ENCODE measurements at regions not wholly inside any gene's neighbourhood (a gene's known extent, or its start where the extent isn't known, plus 50 kb on each side); places are given as distances from the start of the nearest gene placed in this dataset.

DNA sequence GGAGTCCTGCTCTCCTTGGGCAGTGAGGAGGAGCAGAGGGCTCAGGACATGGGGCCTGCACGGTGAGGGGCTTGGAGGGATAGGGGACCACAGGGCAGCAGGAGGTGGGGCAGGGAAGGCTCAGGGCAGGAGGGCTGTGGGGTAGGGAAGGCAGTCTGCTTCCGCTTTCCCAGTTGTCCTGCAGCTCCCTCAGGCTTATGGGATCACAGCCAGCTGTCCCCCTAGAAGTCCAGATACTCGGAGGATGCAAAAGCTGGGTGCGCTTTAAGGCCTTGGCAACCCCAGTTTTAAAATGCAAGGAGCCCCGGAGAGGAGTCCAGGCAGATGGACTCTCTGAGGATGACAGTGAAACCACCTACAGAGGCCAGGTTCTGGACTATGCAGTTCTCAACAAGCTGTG is 299.1 kb upstream of the FOXF1 start:
- TF ChIP-seq TAF1 (IDR thresholded peaks at IDR 0.05; ENCODE audit: low read depth) (no peak), RAD21 (IDR thresholded peaks at IDR 0.05; ENCODE audit: low read depth) (no peak), TCF12 (IDR thresholded peaks at IDR 0.05; ENCODE audit: low read depth) (no peak), YY1 (IDR thresholded peaks at IDR 0.05; ENCODE audit: low read depth) (no peak)
- TF ChIP-seq, protein P1, sequence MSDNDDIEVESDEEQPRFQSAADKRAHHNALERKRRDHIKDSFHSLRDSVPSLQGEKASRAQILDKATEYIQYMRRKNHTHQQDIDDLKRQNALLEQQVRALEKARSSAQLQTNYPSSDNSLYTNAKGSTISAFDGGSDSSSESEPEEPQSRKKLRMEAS (IDR thresholded peaks at IDR 0.05) = no peak
- TF ChIP-seq, protein P2, sequence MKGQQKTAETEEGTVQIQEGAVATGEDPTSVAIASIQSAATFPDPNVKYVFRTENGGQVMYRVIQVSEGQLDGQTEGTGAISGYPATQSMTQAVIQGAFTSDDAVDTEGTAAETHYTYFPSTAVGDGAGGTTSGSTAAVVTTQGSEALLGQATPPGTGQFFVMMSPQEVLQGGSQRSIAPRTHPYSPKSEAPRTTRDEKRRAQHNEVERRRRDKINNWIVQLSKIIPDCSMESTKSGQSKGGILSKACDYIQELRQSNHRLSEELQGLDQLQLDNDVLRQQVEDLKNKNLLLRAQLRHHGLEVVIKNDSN (IDR thresholded peaks at IDR 0.05) = no peak

DNA sequence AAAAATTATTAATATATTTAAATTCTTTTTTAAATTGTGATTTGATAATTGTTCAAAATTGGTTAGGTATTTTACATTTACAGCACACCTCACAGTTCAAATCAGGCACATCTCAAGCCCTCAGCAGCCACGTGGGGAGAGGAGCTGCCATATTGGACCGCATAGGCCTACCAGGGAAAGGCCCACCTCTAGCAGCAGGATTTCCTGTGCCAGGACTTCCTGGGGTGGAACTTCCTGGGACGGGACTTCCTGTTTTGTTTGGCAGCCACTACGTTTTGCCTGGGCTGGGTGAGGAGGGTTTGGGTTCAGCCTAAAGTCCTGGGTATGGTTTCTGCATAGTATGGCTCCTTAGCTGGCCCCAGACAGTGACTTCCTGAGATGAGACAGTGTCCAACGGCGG is 298.5 kb upstream of the FOXF1 start:
- TF ChIP-seq NFIC (IDR thresholded peaks at IDR 0.05) = no peak
- no peak for TF ChIP-seq TCF12 (IDR thresholded peaks at IDR 0.05; ENCODE audit: low read depth)
- TF ChIP-seq, protein P2 (IDR thresholded peaks at IDR 0.05) = no peak
- no peak for TF ChIP-seq FOXM1 (IDR thresholded peaks at IDR 0.05; ENCODE audit: borderline replicate concordance, low read depth)
- TF ChIP-seq, protein P1 (IDR thresholded peaks at IDR 0.05) = no peak
- TF ChIP-seq, protein P3, sequence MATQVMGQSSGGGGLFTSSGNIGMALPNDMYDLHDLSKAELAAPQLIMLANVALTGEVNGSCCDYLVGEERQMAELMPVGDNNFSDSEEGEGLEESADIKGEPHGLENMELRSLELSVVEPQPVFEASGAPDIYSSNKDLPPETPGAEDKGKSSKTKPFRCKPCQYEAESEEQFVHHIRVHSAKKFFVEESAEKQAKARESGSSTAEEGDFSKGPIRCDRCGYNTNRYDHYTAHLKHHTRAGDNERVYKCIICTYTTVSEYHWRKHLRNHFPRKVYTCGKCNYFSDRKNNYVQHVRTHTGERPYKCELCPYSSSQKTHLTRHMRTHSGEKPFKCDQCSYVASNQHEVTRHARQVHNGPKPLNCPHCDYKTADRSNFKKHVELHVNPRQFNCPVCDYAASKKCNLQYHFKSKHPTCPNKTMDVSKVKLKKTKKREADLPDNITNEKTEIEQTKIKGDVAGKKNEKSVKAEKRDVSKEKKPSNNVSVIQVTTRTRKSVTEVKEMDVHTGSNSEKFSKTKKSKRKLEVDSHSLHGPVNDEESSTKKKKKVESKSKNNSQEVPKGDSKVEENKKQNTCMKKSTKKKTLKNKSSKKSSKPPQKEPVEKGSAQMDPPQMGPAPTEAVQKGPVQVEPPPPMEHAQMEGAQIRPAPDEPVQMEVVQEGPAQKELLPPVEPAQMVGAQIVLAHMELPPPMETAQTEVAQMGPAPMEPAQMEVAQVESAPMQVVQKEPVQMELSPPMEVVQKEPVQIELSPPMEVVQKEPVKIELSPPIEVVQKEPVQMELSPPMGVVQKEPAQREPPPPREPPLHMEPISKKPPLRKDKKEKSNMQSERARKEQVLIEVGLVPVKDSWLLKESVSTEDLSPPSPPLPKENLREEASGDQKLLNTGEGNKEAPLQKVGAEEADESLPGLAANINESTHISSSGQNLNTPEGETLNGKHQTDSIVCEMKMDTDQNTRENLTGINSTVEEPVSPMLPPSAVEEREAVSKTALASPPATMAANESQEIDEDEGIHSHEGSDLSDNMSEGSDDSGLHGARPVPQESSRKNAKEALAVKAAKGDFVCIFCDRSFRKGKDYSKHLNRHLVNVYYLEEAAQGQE (IDR thresholded peaks at IDR 0.05; ENCODE audit: low read depth) = no peak
- TF ChIP-seq YY1 (IDR thresholded peaks at IDR 0.05; ENCODE audit: low read depth) = no peak
- TF ChIP-seq CEBPB (IDR thresholded peaks at IDR 0.05) = no peak
- TF ChIP-seq RAD21 (IDR thresholded peaks at IDR 0.05; ENCODE audit: low read depth) = no peak
- TF ChIP-seq ZBTB7A (IDR thresholded peaks at IDR 0.05; ENCODE audit: low read depth) = no peak
- no peak for TF ChIP-seq TAF1 (IDR thresholded peaks at IDR 0.05; ENCODE audit: low read depth)
- no peak for TF ChIP-seq TEAD4 (IDR thresholded peaks at IDR 0.05)
- TF ChIP-seq CREB1 (IDR thresholded peaks at IDR 0.05; ENCODE audit: low read depth) = no peak
- no peak for TF ChIP-seq EP300 (IDR thresholded peaks at IDR 0.05; ENCODE audit: borderline replicate concordance)
- no peak for TF ChIP-seq EGR1 (IDR thresholded peaks at IDR 0.05)

DNA sequence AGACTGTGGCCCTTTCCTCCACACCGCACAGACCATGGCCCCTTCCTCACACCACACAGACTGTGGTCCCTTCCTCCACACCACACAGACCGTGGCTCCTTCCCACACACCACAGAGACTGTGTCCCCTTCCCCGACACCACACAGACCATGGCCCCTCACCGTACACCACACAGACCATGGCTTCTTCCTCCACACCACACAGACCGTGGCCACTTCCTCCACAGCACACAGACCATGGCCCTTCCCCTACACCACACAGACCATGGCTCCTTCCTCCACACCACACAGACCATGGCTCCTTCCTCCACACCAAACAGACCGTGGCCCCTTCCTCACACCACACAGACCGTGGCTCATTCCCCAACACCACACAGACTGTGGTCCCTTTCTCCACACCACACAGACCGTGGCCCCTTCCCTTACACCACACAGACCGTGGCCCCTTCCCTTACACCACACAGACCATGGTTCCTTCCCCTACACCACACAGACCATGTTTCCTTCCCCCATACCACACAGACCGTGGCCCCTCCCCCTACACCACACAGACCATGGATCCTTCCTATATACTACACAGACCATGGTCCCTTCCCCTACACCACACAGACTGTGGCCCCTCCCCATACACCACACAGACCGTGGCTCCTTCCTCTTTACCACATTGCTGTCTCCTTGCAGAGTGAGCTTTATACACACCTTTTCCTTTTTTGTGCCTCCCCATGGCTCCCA is 297.5 kb upstream of the FOXF1 start:
- TF ChIP-seq EP300 (IDR thresholded peaks at IDR 0.05; ENCODE audit: borderline replicate concordance) (no peak), CREB1 (IDR thresholded peaks at IDR 0.05; ENCODE audit: low read depth) (no peak), TCF12 (IDR thresholded peaks at IDR 0.05; ENCODE audit: low read depth) (no peak)
- TF ChIP-seq, protein P1 (IDR thresholded peaks at IDR 0.05) = no peak

DNA sequence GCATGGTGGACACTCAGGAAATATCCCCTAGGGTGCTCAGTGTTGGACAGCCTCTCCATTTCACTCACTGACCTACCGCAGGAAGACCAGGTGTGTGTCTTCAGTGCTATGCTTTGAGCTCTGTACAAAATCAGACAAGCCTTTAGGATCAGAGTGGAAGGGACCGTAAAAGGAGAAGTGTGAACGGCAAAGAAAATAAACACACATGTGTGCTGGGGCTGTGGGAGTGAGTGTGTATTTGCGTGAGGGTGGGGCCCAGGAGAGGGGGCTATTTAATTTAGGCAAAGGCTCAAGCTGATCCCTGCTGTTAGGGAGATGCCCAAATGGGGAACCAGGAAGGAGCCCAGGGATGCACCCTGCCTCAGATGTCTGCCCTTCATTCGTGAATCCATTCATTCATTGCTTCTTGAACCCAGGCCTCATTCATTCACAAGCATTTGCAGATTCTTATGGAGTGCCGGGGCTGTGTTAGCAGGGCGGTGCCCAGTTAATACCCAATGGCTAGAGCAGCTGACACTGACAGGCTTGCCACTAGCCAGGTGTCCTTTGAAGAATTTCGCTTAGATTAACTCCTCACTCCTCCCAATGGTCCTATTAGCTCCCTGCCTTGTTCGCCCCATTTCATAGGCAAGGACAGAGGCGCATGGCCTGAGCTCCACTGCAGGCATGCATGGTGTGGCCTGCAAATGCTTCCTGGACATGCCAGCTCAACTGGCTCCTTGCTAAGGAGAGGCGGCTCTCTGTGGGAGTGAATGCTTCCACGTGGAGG is 296.7 kb upstream of the FOXF1 start:
- TF ChIP-seq, protein P2 (IDR thresholded peaks at IDR 0.05) = no peak
- TF ChIP-seq CEBPB (IDR thresholded peaks at IDR 0.05) = no peak
- TF ChIP-seq CREB1 (IDR thresholded peaks at IDR 0.05; ENCODE audit: low read depth) = no peak
- TF ChIP-seq, protein P3 (IDR thresholded peaks at IDR 0.05; ENCODE audit: low read depth) = no peak
- TF ChIP-seq RAD21 (IDR thresholded peaks at IDR 0.05; ENCODE audit: low read depth) = no peak
- TF ChIP-seq EGR1 (IDR thresholded peaks at IDR 0.05) = no peak
- no peak for TF ChIP-seq YY1 (IDR thresholded peaks at IDR 0.05; ENCODE audit: low read depth)
- no peak for TF ChIP-seq FOXM1 (IDR thresholded peaks at IDR 0.05; ENCODE audit: borderline replicate concordance, low read depth)
- no peak for TF ChIP-seq NFIC (IDR thresholded peaks at IDR 0.05)
- TF ChIP-seq, protein P1 (IDR thresholded peaks at IDR 0.05) = no peak
- no peak for TF ChIP-seq EP300 (IDR thresholded peaks at IDR 0.05; ENCODE audit: borderline replicate concordance)
- no peak for TF ChIP-seq TCF12 (IDR thresholded peaks at IDR 0.05; ENCODE audit: low read depth)
- TF ChIP-seq TAF1 (IDR thresholded peaks at IDR 0.05; ENCODE audit: low read depth) = no peak
- no peak for TF ChIP-seq ZBTB7A (IDR thresholded peaks at IDR 0.05; ENCODE audit: low read depth)
- no peak for TF ChIP-seq TEAD4 (IDR thresholded peaks at IDR 0.05)

Measured in Ishikawa (cell line).